ENCODE measurements at regions not wholly inside any gene's neighbourhood (a gene's known extent, or its start where the extent isn't known, plus 50 kb on each side); places are given as distances from the start of the nearest gene placed in this dataset.

DNA sequence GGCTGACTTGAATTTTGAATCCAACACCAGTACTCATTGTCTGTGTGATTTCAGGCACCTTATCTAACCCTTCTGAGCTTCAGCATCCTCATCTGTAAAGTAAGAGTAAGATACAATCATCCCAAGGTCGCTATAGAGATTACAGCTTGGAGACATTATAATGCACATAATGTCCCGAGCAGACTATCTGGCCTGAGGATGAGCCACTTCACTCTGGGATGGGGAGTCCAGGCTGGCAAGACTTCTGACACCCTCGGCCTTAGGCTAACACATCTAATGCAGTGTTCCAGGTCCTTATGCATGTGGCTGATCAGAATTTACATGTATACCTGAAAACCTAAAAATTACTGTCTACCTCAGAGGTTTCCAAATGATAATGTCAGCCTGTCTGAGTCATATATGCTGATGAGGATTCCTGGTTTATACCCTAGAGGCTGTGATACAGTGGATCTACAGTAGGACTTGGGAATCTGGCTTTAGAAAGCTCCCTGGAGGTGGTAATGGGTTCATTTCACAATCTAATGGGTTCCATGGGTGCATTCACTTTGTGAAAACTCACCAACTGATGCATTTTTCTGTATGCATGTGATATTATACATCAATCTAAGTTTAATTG, 229.0 kb upstream of the SLCO3A1 start:
- no peak for TF ChIP-seq ETV6 (conservative IDR thresholded peaks at IDR 0.05 in 1 of 2, IDR thresholded peaks at IDR 0.05 in 1 of 2; ENCODE audit: borderline replicate concordance in 1 of 2, low read depth in 1 of 2)
- TF ChIP-seq EP300 (IDR thresholded peaks at IDR 0.05; ENCODE audit: borderline replicate concordance in 1 of 2, control insufficient read depth in 1 of 2, low read depth in 2 of 2, low read length in 2 of 2) = no peak
- no peak for TF ChIP-seq CTCF (IDR thresholded peaks at IDR 0.05 in 2 of 3, conservative IDR thresholded peaks at IDR 0.05 in 1 of 3; ENCODE audit: control insufficient read depth in 2 of 3, extremely low read depth in 1 of 3, insufficient read depth in 1 of 3, low read depth in 3 of 3, low read length in 3 of 3)
- TF ChIP-seq EZH2 (IDR thresholded peaks at IDR 0.05; ENCODE audit: borderline replicate concordance, control insufficient read depth, low read depth, low read length) = no peak
- TF ChIP-seq, protein P1, sequence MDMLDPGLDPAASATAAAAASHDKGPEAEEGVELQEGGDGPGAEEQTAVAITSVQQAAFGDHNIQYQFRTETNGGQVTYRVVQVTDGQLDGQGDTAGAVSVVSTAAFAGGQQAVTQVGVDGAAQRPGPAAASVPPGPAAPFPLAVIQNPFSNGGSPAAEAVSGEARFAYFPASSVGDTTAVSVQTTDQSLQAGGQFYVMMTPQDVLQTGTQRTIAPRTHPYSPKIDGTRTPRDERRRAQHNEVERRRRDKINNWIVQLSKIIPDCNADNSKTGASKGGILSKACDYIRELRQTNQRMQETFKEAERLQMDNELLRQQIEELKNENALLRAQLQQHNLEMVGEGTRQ (IDR thresholded peaks at IDR 0.05; ENCODE audit: borderline replicate concordance, low read depth, low read length) = no peak
- no peak for TF ChIP-seq MAX (IDR thresholded peaks at IDR 0.05; ENCODE audit: low read depth, low read length)
- no peak for TF ChIP-seq POLR2A (IDR thresholded peaks at IDR 0.05; ENCODE audit: low read depth, low read length)
- no peak for TF ChIP-seq ZNF274 (IDR thresholded peaks at IDR 0.05; ENCODE audit: insufficient read depth, insufficient read length)
- TF ChIP-seq EGR1 (IDR thresholded peaks at IDR 0.05; ENCODE audit: borderline replicate concordance in 1 of 2, low read depth in 2 of 2, low read length in 2 of 2) = no peak
- no peak for TF ChIP-seq SP1 (IDR thresholded peaks at IDR 0.05; ENCODE audit: low read depth, low read length)
- TF ChIP-seq NFXL1 (IDR thresholded peaks at IDR 0.05; ENCODE audit: borderline replicate concordance) = no peak
- TF ChIP-seq, protein P2, sequence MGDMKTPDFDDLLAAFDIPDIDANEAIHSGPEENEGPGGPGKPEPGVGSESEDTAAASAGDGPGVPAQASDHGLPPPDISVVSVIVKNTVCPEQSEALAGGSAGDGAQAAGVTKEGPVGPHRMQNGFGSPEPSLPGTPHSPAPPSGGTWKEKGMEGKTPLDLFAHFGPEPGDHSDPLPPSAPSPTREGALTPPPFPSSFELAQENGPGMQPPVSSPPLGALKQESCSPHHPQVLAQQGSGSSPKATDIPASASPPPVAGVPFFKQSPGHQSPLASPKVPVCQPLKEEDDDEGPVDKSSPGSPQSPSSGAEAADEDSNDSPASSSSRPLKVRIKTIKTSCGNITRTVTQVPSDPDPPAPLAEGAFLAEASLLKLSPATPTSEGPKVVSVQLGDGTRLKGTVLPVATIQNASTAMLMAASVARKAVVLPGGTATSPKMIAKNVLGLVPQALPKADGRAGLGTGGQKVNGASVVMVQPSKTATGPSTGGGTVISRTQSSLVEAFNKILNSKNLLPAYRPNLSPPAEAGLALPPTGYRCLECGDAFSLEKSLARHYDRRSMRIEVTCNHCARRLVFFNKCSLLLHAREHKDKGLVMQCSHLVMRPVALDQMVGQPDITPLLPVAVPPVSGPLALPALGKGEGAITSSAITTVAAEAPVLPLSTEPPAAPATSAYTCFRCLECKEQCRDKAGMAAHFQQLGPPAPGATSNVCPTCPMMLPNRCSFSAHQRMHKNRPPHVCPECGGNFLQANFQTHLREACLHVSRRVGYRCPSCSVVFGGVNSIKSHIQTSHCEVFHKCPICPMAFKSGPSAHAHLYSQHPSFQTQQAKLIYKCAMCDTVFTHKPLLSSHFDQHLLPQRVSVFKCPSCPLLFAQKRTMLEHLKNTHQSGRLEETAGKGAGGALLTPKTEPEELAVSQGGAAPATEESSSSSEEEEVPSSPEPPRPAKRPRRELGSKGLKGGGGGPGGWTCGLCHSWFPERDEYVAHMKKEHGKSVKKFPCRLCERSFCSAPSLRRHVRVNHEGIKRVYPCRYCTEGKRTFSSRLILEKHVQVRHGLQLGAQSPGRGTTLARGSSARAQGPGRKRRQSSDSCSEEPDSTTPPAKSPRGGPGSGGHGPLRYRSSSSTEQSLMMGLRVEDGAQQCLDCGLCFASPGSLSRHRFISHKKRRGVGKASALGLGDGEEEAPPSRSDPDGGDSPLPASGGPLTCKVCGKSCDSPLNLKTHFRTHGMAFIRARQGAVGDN (IDR thresholded peaks at IDR 0.05) = no peak
- no peak for TF ChIP-seq SIN3A (IDR thresholded peaks at IDR 0.05; ENCODE audit: low read depth, low read length)
